Neural cell (in vitro differentiated cells): ENCODE measurements at regions not wholly inside any gene's neighbourhood (a gene's known extent, or its start where the extent isn't known, plus 50 kb on each side); places are given as distances from the start of the nearest gene placed in this dataset.

ENCODE experiments used
- CTCF ChIP-seq: fragments of 450-650 bp; IDR thresholded peaks from 2 replicates; pipeline ENCODE4 v1.5.1; 2014; ENCODE audit warnings: antibody characterized with exemption, mild to moderate bottlenecking, moderate library complexity; ENCODE audit not compliant: poor library complexity, severe bottlenecking
- EP300 ChIP-seq: fragments of 450-650 bp; conservative IDR thresholded peaks from 2 replicates; pipeline ENCODE4 v1.6.1; 2014; ENCODE audit warnings: antibody characterized with exemption, mild to moderate bottlenecking, moderate library complexity; ENCODE audit not compliant: poor library complexity, severe bottlenecking
- EZH2 ChIP-seq: fragments of 200-600, 300-800 bp; shearing (Covaris generic), sonication (generic); IDR thresholded peaks from 2 replicates; pipeline ENCODE4 v1.6.1; 2014; ENCODE audit warnings: antibody characterized with exemption, low read length, borderline replicate concordance, mild to moderate bottlenecking; ENCODE audit not compliant: insufficient read depth, poor library complexity, severe bottlenecking
- POLR2AphosphoS5 ChIP-seq: IDR thresholded peaks from 2 replicates; pipeline ENCODE4 v1.6.1; 2012
- RAD21 ChIP-seq: fragments of 450-650 bp; conservative IDR thresholded peaks from 2 replicates; pipeline ENCODE4 v1.6.1; 2014; ENCODE audit warnings: antibody characterized with exemption, mild to moderate bottlenecking, moderate library complexity
- SMC3 ChIP-seq: fragments of 450-650 bp; conservative IDR thresholded peaks from 2 replicates; pipeline ENCODE4 v1.6.1; 2014; ENCODE audit warnings: antibody characterized with exemption, mild to moderate bottlenecking, moderate library complexity; ENCODE audit not compliant: poor library complexity
- TAF1 ChIP-seq: IDR thresholded peaks from 2 replicates; pipeline ENCODE4 v1.6.1; 2012; ENCODE audit warnings: low read depth

GRCh38 chr14:22337521-22337920, 251.5 kb downstream of the DAD1 start:
- no peak for TF ChIP-seq EZH2
- TF ChIP-seq CTCF = no peak
- no peak for TF ChIP-seq RAD21
- no peak for TF ChIP-seq TAF1
- no peak for TF ChIP-seq EP300
- no peak for TF ChIP-seq POLR2AphosphoS5
- TF ChIP-seq SMC3 = no peak
